ENCODE measurements at regions not wholly inside any gene's neighbourhood (a gene's known extent, or its start where the extent isn't known, plus 50 kb on each side); places are given as distances from the start of the nearest gene placed in this dataset.
"Not testable (repeated sequence)": the region's sequence is repeated elsewhere in the genome, so short reads cannot be mapped to it uniquely, and the experiment has no call there.

DNA sequence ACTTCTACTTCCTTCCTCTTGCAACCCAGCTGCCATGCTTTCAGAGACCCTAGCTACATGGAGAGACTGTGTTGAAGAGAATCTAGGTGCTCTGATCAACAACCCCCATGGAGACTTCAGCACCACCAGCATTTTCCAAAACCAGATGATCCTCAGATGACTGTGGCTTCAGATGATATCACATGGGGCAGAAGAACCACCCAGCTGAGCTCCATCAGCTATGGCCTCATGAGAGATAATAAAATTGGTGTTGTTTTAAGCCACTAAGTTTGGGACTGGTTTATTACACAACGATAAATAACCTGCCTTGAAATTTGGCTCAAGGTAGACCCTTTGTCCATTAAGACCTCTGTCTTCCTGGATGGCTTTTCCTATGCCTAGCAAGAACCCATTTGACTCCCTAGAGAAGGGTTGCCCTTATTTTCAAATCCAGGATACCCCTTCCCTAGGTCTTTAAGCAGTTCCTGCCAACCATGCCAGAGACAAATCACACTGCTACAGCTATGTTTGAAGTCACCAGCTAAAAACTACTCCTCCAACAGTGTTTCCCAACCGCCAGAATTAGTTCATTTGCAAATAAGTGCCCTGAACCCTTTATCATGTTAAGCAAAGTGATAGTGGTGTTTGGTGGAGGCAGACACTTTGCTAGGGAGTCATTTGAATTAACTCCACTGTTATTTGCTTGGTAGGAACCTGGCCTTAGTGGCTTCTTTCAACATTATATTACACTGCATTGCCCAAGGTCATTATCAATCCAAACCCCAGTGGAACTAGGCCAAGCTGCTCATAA, 136.9 kb upstream of the PALS2 start:
- DNase-seq (ENCODE audit: low spot score), result no peak

GRCh38 chr7:24438232-24438631, 135.0 kb upstream of the PALS2 start:
- DNase-seq (ENCODE audit: low spot score), result no peak

GRCh38 chr7:24439104-24439503, 134.1 kb upstream of the PALS2 start:
- DNase-seq (ENCODE audit: low spot score), result peak; percentile 10

DNA sequence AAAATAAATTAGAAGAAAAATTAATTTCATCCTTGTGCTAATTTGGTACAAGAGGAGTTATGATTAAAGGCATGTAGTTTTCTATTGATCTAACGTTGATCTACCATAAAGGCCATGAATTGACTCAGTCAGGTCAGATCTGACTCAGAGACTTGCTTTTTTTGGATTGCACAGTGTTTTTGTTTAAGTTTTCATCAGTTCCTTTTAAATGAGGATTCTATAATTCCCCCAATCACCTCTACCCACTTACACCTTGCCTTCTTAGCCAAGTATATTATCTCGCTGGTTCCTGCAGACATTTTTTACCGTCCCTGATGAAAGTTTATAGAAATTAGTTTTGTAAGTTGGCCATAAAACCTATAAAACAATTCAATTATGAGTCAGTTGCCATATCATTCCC, 132.4 kb upstream of the PALS2 start:
- DNase-seq (ENCODE audit: low spot score), result no peak

DNA sequence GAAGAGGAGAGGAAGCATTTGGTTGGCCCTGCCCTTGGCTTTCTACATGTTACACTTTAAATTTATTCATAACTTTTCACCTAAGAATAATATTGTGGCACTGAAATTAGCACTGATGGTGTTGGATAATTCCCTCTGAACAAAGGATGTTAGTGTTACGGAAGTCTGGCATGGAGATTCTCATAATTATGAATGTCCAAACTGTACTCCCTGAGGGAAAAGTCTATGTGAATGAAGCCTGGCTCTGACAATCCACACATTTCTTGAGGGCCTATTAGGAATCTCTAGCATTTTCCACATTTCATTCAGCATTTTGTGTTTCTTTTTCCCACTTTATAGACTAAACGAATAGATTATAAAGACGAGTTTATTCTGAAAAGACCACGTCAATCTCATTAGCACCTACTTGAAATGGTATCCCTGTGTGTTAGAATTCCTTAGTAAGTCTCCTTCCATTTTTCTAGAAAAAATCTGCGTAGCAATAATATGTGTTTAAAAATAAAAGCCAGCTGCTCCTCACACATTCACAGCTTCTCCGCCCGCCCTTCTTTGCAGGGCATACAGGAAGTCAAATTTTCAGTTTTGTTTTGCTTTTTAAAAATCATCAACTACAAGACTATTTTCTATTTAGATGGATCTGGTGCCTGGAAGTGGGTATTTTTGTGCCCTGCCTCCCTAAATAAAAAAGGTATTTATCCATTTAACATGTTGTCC, 131.8 kb upstream of the PALS2 start:
- no peak for DNase-seq (ENCODE audit: low spot score)

GRCh38 chr7:24442170-24442777, 131.0 kb upstream of the PALS2 start:
- no peak for DNase-seq (ENCODE audit: low spot score)

- no peak for DNase-seq (ENCODE audit: low spot score)
Measured at GRCh38 chr7:24444666-24445440, 128.4 kb upstream of the PALS2 start.

- no peak for DNase-seq (ENCODE audit: low spot score)
Measured at GRCh38 chr7:24448038-24448437, 125.2 kb upstream of the PALS2 start.

- not testable (repeated sequence) for DNase-seq (ENCODE audit: low spot score)
Measured at GRCh38 chr7:24449416-24449815, 123.8 kb upstream of the PALS2 start.

DNA sequence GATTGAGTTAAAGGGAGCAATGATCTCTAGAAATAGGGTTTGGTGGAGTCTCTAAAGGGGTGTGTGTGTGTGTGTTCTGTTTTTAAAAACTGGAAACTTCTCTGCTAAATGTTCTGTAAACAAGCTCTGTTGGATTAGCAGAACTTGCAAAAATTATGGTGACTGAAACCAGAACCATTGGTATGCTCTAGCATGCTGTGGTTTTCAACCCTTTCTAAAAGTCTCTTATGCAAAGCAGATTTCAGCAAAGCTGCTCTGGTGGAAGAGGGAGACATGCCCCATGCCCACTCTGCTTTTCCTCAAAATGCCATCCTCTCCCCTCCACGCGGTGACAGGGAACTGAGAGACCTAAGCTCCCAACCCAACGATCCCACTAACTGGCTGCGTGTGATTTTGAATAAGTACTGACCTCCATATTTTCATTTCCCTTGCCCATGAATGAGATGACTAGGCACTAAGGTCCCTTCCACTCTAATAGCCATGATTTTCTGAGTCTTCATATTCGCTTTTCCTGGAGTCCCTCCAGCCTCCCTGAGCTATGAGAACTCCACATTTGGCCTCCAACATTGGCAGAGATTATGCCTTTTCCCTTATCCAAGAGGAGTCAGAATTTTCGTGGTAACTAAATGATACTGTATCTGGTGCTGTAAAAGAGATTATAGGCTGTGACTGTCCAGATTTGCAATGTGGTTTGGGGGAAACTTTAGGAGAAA, 117.3 kb upstream of the PALS2 start:
- no peak for DNase-seq (ENCODE audit: low spot score)

DNA sequence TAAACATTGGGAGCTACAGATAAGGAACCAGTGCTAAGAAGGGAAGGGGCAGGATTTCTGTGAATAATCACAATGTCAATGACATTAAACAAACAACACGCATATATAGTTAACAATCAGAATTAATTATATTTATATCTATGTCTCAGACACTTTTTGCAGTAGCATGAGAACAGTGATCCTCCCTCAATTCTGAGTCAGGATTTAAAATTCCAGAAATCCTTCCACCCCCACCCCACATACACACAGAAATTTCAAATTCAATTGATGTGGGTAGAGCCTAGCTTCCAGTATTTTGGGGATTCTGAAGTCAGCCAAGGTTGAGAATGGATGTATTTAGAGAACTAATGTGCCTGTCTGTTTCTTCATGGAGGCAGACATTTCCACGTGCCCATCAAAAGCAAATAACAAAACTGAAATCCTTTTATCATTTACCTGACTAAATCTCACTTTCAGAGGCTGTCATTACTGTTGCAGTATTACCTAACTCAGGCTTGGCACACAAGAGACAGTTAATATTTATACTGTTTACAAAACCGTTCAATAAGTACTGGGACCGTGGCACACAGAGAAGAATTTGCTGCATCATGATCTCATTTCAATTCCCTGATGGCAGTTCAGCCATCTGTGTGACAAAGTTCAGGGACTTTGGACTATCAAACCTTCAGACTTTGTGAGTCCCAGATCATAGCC, 116.6 kb upstream of the PALS2 start:
- no peak for DNase-seq (ENCODE audit: low spot score)

GRCh38 chr7:24457219-24457558, 116.1 kb upstream of the PALS2 start:
- DNase-seq (ENCODE audit: low spot score), result no peak

- DNase-seq (ENCODE audit: low spot score), result no peak
Measured at GRCh38 chr7:24462117-24462516, 111.1 kb upstream of the PALS2 start.

DNA sequence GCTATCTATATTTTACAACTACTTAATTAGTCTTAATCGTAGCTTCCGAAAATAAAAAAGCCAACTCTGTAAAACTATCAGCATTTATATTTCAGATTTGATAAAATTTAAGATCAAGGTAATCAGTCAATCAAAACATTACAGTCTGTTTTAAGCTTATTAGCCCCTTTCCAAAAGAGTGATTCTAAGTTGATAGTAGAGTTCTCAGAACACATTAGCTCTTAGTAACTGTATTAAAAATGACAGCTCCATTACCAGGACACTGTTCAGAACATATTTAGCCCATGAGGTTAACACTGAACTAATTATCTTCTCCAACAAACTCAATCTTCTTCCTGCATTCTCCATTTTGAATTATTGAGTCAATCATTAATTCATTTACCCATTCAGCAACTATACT, 110.3 kb upstream of the PALS2 start:
- DNase-seq (ENCODE audit: low spot score), result no peak

DNA sequence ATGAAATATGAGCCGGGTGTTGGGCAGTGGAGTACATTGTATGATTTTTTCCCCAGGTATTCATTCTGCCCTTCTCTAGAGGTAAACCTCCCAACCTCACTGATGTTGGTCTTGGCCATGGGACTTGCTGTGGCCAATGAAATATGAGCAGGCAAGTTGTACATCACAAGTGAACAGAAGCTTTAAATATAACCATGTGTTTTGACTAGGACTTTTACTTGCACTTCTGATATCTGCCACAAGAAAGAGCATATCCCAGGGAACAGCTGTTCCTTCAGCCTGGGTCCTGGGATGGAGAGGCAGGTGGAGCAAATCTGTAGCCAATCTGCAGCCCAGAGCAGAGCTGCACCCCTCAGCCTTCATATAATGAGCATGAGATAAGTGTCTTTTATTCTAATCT, 109.8 kb upstream of the PALS2 start:
- DNase-seq (ENCODE audit: low spot score), result no peak

- DNase-seq (ENCODE audit: low spot score), result no peak
Measured at GRCh38 chr7:24464861-24465260, 108.4 kb upstream of the PALS2 start.

DNA sequence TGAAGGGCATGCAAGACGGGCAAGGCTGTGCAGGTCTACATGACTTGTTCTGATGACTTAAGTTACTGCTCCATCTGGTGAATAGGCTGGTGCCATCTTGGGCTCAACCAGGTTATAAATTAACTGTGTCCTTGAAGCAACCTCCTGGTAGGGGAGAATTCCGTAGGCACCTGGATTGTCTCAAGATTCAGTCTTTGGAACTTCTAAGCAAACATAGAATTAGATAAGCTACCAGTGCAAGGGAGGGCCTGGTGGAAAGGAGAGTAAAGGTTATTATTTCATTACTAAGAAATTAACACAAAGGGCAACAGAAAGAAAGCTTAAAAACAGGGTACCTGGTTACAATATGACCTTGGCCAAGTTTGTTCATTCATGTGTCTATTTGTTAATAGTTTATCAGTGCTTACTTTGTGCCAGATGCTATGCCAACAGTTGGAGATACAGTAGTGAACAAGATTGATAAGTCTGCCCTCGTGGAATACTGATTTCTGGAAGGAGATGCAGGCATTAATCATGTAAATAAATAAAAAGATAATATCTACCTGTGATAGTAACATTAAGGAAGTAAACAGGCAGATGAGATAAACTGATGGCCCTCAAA, 107.0 kb upstream of the PALS2 start:
- DNase-seq (ENCODE audit: low spot score), result no peak

DNA sequence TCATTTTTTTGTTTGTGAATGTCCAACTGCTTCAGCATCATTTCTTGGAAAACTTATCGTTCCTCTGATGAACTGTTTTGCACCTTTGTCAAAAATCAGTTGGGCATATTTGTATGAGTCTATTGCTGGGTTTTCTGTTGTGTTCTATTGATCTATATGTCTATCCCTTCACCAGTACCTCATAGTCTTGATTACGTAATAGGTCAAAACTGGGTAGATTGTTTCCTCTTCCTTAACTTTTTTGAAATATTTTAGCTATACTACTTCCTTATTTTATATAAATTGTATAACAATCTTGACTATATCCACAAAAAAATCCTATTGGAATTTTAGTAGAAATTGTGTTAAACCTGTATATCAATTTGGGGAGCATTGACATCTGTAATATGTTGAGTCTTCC, 104.1 kb upstream of the PALS2 start:
- DNase-seq (ENCODE audit: low spot score), result no peak

DNA sequence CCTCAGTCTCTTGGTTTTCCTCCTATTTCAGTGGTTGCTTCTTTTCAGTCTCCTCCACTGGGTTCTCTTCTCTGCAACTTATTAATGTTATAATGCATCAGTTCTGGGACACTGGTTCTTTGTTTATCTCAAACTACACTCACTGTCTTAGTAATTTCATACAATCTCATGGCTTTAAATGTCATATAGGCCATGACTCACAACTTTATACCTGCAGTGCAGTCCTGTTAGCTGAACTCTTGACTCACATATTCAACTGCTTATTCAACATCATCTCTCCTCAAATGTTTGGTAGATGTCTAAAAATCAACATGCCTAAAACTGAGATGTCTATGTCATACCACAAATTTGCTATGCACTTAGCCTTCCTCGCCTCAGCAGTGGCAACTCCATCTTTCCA, 101.2 kb upstream of the PALS2 start:
- DNase-seq (ENCODE audit: low spot score), result no peak

- DNase-seq (ENCODE audit: low spot score), result no peak
Measured at GRCh38 chr7:24475166-24475961, 97.9 kb upstream of the PALS2 start.
